HCT116 (cell line): ENCODE measurements at regions not wholly inside any gene's neighbourhood (a gene's known extent, or its start where the extent isn't known, plus 50 kb on each side); places are given as distances from the start of the nearest gene placed in this dataset.

Experiments used
- CBX3 ChIP-seq: IDR thresholded peaks from 2 replicates; pipeline ENCODE4 v1.6.1; 2012; ENCODE audit warnings: low read depth
- CEBPB ChIP-seq: IDR thresholded peaks from 2 replicates; pipeline ENCODE4 v1.6.1; 2012; ENCODE audit warnings: low read depth
- EGR1 ChIP-seq: IDR thresholded peaks from 2 replicates; pipeline ENCODE4 v1.6.1; 2012; ENCODE audit warnings: low read depth
- EZH2 ChIP-seq: fragments of 200-600 bp; sonication (generic); IDR thresholded peaks from 2 replicates; pipeline ENCODE4 v1.6.1; 2017; ENCODE audit warnings: antibody characterized with exemption, mixed run types
- POLR2A ChIP-seq: IDR thresholded peaks from 2 replicates; pipeline ENCODE4 v1.7.0; 2011; ENCODE audit warnings: borderline replicate concordance; ENCODE audit not compliant: insufficient read depth, insufficient read length; ENCODE audit errors: extremely low read depth
- SIN3A ChIP-seq: IDR thresholded peaks from 2 replicates; pipeline ENCODE4 v1.6.1; 2012; ENCODE audit warnings: low read depth
- SRF ChIP-seq: IDR thresholded peaks from 2 replicates; pipeline ENCODE4 v1.6.1; 2012; ENCODE audit warnings: low read depth
- TF ChIP-seq, protein P1 (sequence below), 3 experiments: fragments of 200-600 bp in 1 of 3; sonication (generic) in 1 of 3; IDR thresholded peaks in 2 of 3; conservative IDR thresholded peaks in 1 of 3; 2 replicates each; pipeline ENCODE4 v1.5.1; 2012 to 2017; ENCODE audit warnings: low read depth in 2 of 3, low read length in 2 of 3, antibody characterized with exemption in 1 of 3, borderline replicate concordance in 1 of 3, control low read depth in 1 of 3, mild to moderate bottlenecking in 1 of 3, mixed read lengths in 1 of 3, mixed run types in 1 of 3, moderate library complexity in 1 of 3; ENCODE audit not compliant: insufficient read depth in 1 of 3
- TF ChIP-seq, protein P2 (sequence below): IDR thresholded peaks from 2 replicates; pipeline ENCODE4 v1.6.1; 2012; ENCODE audit warnings: low read depth
- TF ChIP-seq, protein P3 (sequence below): IDR thresholded peaks from 2 replicates; pipeline ENCODE4 v1.6.1; 2012

DNA sequence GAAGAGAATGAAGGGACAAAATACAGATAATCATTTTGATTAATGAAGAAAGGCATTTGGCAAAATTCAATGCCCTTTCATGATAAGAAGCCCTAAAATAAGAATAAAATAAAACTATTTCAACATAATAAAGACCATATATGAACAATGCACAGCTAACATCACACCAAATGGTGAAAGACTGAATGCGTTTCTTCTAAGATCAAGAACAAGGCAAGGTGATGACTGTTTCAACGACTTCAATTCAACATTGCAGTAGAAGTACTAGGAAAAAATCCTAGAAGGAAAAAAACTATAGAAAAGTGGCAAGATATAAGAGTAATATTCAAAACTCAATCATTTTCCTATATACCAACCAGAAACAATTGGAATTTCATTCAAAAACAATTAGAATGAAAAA is 280.1 kb upstream of the GRM7 start:
- TF ChIP-seq EGR1 (no peak), CEBPB (no peak), POLR2A (no peak), SRF (no peak), CBX3 (no peak), SIN3A (no peak), EZH2 (no peak)
- TF ChIP-seq, protein P1, sequence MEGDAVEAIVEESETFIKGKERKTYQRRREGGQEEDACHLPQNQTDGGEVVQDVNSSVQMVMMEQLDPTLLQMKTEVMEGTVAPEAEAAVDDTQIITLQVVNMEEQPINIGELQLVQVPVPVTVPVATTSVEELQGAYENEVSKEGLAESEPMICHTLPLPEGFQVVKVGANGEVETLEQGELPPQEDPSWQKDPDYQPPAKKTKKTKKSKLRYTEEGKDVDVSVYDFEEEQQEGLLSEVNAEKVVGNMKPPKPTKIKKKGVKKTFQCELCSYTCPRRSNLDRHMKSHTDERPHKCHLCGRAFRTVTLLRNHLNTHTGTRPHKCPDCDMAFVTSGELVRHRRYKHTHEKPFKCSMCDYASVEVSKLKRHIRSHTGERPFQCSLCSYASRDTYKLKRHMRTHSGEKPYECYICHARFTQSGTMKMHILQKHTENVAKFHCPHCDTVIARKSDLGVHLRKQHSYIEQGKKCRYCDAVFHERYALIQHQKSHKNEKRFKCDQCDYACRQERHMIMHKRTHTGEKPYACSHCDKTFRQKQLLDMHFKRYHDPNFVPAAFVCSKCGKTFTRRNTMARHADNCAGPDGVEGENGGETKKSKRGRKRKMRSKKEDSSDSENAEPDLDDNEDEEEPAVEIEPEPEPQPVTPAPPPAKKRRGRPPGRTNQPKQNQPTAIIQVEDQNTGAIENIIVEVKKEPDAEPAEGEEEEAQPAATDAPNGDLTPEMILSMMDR (IDR thresholded peaks at IDR 0.05 in 2 of 3, conservative IDR thresholded peaks at IDR 0.05 in 1 of 3; ENCODE audit: borderline replicate concordance in 1 of 3, insufficient read depth in 1 of 3, low read depth in 2 of 3, low read length in 2 of 3) = no peak
- TF ChIP-seq, protein P2, sequence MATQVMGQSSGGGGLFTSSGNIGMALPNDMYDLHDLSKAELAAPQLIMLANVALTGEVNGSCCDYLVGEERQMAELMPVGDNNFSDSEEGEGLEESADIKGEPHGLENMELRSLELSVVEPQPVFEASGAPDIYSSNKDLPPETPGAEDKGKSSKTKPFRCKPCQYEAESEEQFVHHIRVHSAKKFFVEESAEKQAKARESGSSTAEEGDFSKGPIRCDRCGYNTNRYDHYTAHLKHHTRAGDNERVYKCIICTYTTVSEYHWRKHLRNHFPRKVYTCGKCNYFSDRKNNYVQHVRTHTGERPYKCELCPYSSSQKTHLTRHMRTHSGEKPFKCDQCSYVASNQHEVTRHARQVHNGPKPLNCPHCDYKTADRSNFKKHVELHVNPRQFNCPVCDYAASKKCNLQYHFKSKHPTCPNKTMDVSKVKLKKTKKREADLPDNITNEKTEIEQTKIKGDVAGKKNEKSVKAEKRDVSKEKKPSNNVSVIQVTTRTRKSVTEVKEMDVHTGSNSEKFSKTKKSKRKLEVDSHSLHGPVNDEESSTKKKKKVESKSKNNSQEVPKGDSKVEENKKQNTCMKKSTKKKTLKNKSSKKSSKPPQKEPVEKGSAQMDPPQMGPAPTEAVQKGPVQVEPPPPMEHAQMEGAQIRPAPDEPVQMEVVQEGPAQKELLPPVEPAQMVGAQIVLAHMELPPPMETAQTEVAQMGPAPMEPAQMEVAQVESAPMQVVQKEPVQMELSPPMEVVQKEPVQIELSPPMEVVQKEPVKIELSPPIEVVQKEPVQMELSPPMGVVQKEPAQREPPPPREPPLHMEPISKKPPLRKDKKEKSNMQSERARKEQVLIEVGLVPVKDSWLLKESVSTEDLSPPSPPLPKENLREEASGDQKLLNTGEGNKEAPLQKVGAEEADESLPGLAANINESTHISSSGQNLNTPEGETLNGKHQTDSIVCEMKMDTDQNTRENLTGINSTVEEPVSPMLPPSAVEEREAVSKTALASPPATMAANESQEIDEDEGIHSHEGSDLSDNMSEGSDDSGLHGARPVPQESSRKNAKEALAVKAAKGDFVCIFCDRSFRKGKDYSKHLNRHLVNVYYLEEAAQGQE = no peak
- TF ChIP-seq, protein P3, sequence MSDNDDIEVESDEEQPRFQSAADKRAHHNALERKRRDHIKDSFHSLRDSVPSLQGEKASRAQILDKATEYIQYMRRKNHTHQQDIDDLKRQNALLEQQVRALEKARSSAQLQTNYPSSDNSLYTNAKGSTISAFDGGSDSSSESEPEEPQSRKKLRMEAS = no peak
